ENCODE measurements at regions not wholly inside any gene's neighbourhood (a gene's known extent, or its start where the extent isn't known, plus 50 kb on each side); places are given as distances from the start of the nearest gene placed in this dataset.

- no peak overlapping the region for H3K56ac ChIP-seq (ENCODE audit: extremely low read depth, insufficient read depth, low read length)
- POLR2A ChIA-PET (ENCODE audit: unreplicated experiment): no interaction called here
- no peak for ATAC-seq (ENCODE audit: low read depth)
- H3K27ac ChIP-seq (ENCODE audit: insufficient read depth, low read length): no peak overlapping the region
- WGBS, 2 experiments (ENCODE audit: extremely low coverage in 2 of 2, insufficient read length in 1 of 2): 30% methylated on average over 4 of the region's 9 CpGs; no CpG with 5 or more reads in 1 of the 2 experiments
- in situ Hi-C loops (cut with MboI; ENCODE audit: low sequenced_read_pairs): loop anchor here (5.0 kb wide), 1 partner anchor 219 kb away; no protein-coding TSS in a partner anchor
- H2AFZ ChIP-seq (replicated peaks; ENCODE audit: low read length, poor library complexity): peak overlapping the region; percentile 74
- no peaks in the 10 kb centered on the region for H3K9me1 ChIP-seq (ENCODE audit: insufficient read depth, low read length)
- H3K4ac ChIP-seq (ENCODE audit: low read depth, low read length): no peak overlapping the region
- no peaks in the 10 kb centered on the region for H4K20me1 ChIP-seq (ENCODE audit: insufficient read depth, low read length)
- H3K18ac ChIP-seq (ENCODE audit: low read depth, low read length): no peak overlapping the region
- H3K4me3 ChIP-seq (ENCODE audit: insufficient read depth, low read depth, low read length): no peak overlapping the region
- H3K4me2 ChIP-seq (ENCODE audit: low read depth, low read length): peak overlapping the region; percentile 81
- CTCF ChIA-PET: interaction anchor here (0.7 to 1.8 kb wide), 2 partner anchors 68 to 124 kb away, joined by 3 to 6 read pairs; no protein-coding TSS in a partner anchor
- DNase-seq: peak; percentile 38
- H3K36me3 ChIP-seq (ENCODE audit: control insufficient read depth, insufficient read depth, low read length): no peaks in the 10 kb centered on the region
- no TSS peak for BruUV-seq (replicated peaks)
- H2BK120ac ChIP-seq (ENCODE audit: low read depth, low read length): 0 out of 2 replicates have a peak overlapping the region, but pooled peaks have one; percentile 18
- no peaks in the 10 kb centered on the region for H3K9me3 ChIP-seq (ENCODE audit: control insufficient read depth, insufficient read depth, low read length)
- H2AK5ac ChIP-seq (ENCODE audit: low read depth, low read length): no peak overlapping the region
- H2BK20ac ChIP-seq (ENCODE audit: low read depth, low read length): no peak overlapping the region
- H3K14ac ChIP-seq (replicated peaks; ENCODE audit: low read depth, low read length): no peak overlapping the region
- TF ChIP-seq FOS (IDR thresholded peaks at IDR 0.05; ENCODE audit: low read depth, low read length) (no peak), POLR2A (IDR thresholded peaks at IDR 0.05; ENCODE audit: low read depth, low read length) (peak; percentile 20; the same call in 1 of the 2 replicates), CEBPB (IDR thresholded peaks at IDR 0.05; ENCODE audit: low read depth, low read length) (no peak)
- H2BK5ac ChIP-seq (ENCODE audit: low read depth, low read length, poor library complexity, severe bottlenecking): no peak overlapping the region
- H3K79me1 ChIP-seq (ENCODE audit: low read depth in 1 of 2, low read length in 2 of 2): no peaks in the 10 kb centered on the region
- no peak overlapping the region for H4K91ac ChIP-seq (ENCODE audit: insufficient read depth, low read depth, low read length)
- peak overlapping the region in 1 of 2 experiments; percentile 38; a peak in 1 of 4 replicates for H4K8ac ChIP-seq (ENCODE audit: low read depth in 2 of 2, low read length in 2 of 2)
- H3K27me3 ChIP-seq (ENCODE audit: control insufficient read depth, insufficient read depth, low read length): no peaks in the 10 kb centered on the region
- dilution Hi-C loops (cut with HindIII; ENCODE audit: low sequenced_read_pairs, unreplicated experiment): no loop called here
- intact Hi-C loops (cut with micrococcal nuclease): loop anchor here (5.0 kb wide), 1 partner anchor 66 kb away; no protein-coding TSS in a partner anchor
- no peak overlapping the region for H3K9ac ChIP-seq (ENCODE audit: low read depth, low read length)
- H2BK15ac ChIP-seq (ENCODE audit: low read depth, low read length): no peak overlapping the region; the same call in 2 of the 3 replicates
- H4K5ac ChIP-seq (ENCODE audit: low read depth, low read length): no peak overlapping the region; the same call in 1 of the 2 replicates
- H3K4me1 ChIP-seq (ENCODE audit: control insufficient read depth, insufficient read depth, low read length): peaks cover 19% of the 10 kb centered on the region
- peak overlapping the region; percentile 46; the same call in 1 of the 2 replicates for H3K23ac ChIP-seq (ENCODE audit: low read depth, low read length)
- H2AK9ac ChIP-seq (replicated peaks; ENCODE audit: low read depth, low read length, poor library complexity): no peak overlapping the region
Measured at GRCh38 chr18:76621226-76621625, 126.2 kb upstream of the ZNF516 start.

Measured in IMR-90 (cell line).